Stimulated activated CD8-positive, alpha-beta memory T cell treated with anti-CD3 and anti-CD28 coated beads, Interleukin-7, amount 100 ng/mL, for 1 hour (primary cell): ENCODE measurements at regions not wholly inside any gene's neighbourhood (a gene's known extent, or its start where the extent isn't known, plus 50 kb on each side); places are given as distances from the start of the nearest gene placed in this dataset.

Experiments
- DNase-seq, 2 donors: peaks; one replicate each; pipeline ENCODE4 v3.0.0-alpha.2; 2020; ENCODE audit warnings: low read depth in 2 of 2

- DNase-seq = no peak
Measured at GRCh38 chr5:89303033-89303480, 420.1 kb upstream of the MEF2C start.

- DNase-seq = no peak
Measured at GRCh38 chr5:89302102-89302891, 419.3 kb upstream of the MEF2C start.

- no peak for DNase-seq
Measured at GRCh38 chr5:89301321-89302025, 418.5 kb upstream of the MEF2C start.

- no peak for DNase-seq
Measured at GRCh38 chr5:89300426-89300970, 417.5 kb upstream of the MEF2C start.

GRCh38 chr5:89299998-89300397 lies 417.0 kb upstream of the MEF2C start:
- DNase-seq = no peak

- no peak for DNase-seq
Measured at GRCh38 chr5:89297066-89297465, 414.1 kb upstream of the MEF2C start.

GRCh38 chr5:89293810-89294209 lies 410.8 kb upstream of the MEF2C start:
- no peak for DNase-seq

GRCh38 chr5:89292487-89292886 lies 409.5 kb upstream of the MEF2C start:
- DNase-seq = no peak

GRCh38 chr5:89289604-89290003 lies 406.6 kb upstream of the MEF2C start:
- no peak for DNase-seq

- no peak for DNase-seq
Measured at GRCh38 chr5:89287964-89288363, 405.0 kb upstream of the MEF2C start.

- no peak for DNase-seq
Measured at GRCh38 chr5:89286320-89286719, 403.3 kb upstream of the MEF2C start.

- DNase-seq = no peak
Measured at GRCh38 chr5:89283728-89284493, 400.9 kb upstream of the MEF2C start.

- DNase-seq = no peak
Measured at GRCh38 chr5:89282554-89283510, 399.8 kb upstream of the MEF2C start.

- DNase-seq = no peak
Measured at GRCh38 chr5:89281766-89282553, 399.0 kb upstream of the MEF2C start.

GRCh38 chr5:89281211-89281610 lies 398.2 kb upstream of the MEF2C start:
- no peak for DNase-seq

- DNase-seq = no peak
Measured at GRCh38 chr5:89280103-89281037, 397.4 kb upstream of the MEF2C start.

- DNase-seq = no peak
Measured at GRCh38 chr5:89279391-89280036, 396.5 kb upstream of the MEF2C start.

- DNase-seq = no peak
Measured at GRCh38 chr5:89277816-89278215, 394.8 kb upstream of the MEF2C start.
